ENCODE measurements at regions not wholly inside any gene's neighbourhood (a gene's known extent, or its start where the extent isn't known, plus 50 kb on each side); places are given as distances from the start of the nearest gene placed in this dataset.
"Not testable (repeated sequence)": the region's sequence is repeated elsewhere in the genome, so short reads cannot be mapped to it uniquely, and the experiment has no call there.

- H3K9me3 ChIP-seq = no peaks in the 10 kb centered on the region
- peaks cover 11% of the 10 kb centered on the region for H3K4me1 ChIP-seq
- WGBS, 2 donors = 61 to 83% methylated on average over 7 of the region's 7 CpGs
- no peaks in the 10 kb centered on the region for H3K27me3 ChIP-seq
- TF ChIP-seq POLR2A (IDR thresholded peaks at IDR 0.05) (no peak), CTCF (IDR thresholded peaks at IDR 0.05) (no peak)
- DNase-seq = peak; percentile 81
- peak overlapping the region; percentile 1 to 64 for H3K27ac ChIP-seq
- intact Hi-C loops (cut with DNase I; ENCODE audit: low total_unique reads) = no loop called here
- no peaks in the 10 kb centered on the region for H3K36me3 ChIP-seq (ENCODE audit: low read depth, missing control alignments)
- H3K4me3 ChIP-seq = no peak overlapping the region
These were observed 222.0 kb upstream of the SGK1 start for GRCh38 chr6:134539865-134540323.

GRCh38 chr6:134537765-134538164, 219.9 kb upstream of the SGK1 start:
- H3K27ac ChIP-seq; DNase-seq; intact Hi-C loops (cut with DNase I; ENCODE audit: low total_unique reads); H3K36me3 ChIP-seq (ENCODE audit: low read depth, missing control alignments); H3K27me3 ChIP-seq; H3K9me3 ChIP-seq; H3K4me3 ChIP-seq: not testable (repeated sequence)
- WGBS, 2 donors = 97 to 98% methylated on average over 10 of the region's 10 CpGs
- peaks cover 11% of the 10 kb centered on the region for H3K4me1 ChIP-seq

- TF ChIP-seq POLR2A (IDR thresholded peaks at IDR 0.05) = no peak
- no peak for TF ChIP-seq CTCF (IDR thresholded peaks at IDR 0.05)
- peaks cover 11% of the 10 kb centered on the region for H3K4me1 ChIP-seq
- no peaks in the 10 kb centered on the region for H3K27me3 ChIP-seq
- DNase-seq = no peak
- H3K27ac ChIP-seq = no peak overlapping the region
- H3K4me3 ChIP-seq = no peak overlapping the region
- H3K36me3 ChIP-seq (ENCODE audit: low read depth, missing control alignments) = no peaks in the 10 kb centered on the region
- H3K9me3 ChIP-seq = no peaks in the 10 kb centered on the region
- intact Hi-C loops (cut with DNase I; ENCODE audit: low total_unique reads) = no loop called here
- 85 to 91% methylated on average over 2 of the region's 2 CpGs for WGBS, 2 donors
These were observed 219.2 kb upstream of the SGK1 start for GRCh38 chr6:134537146-134537555.

- H3K9me3 ChIP-seq = no peaks in the 10 kb centered on the region
- H3K27me3 ChIP-seq = no peaks in the 10 kb centered on the region
- H3K4me3 ChIP-seq = no peak overlapping the region
- WGBS, 2 donors = 74 to 90% methylated on average over 2 of the region's 2 CpGs
- intact Hi-C loops (cut with DNase I; ENCODE audit: low total_unique reads) = no loop called here
- no peak for DNase-seq
- no peak for TF ChIP-seq POLR2A (IDR thresholded peaks at IDR 0.05)
- no peak for TF ChIP-seq CTCF (IDR thresholded peaks at IDR 0.05)
- H3K27ac ChIP-seq = no peak overlapping the region
- H3K4me1 ChIP-seq = peaks cover 9% of the 10 kb centered on the region
- no peaks in the 10 kb centered on the region for H3K36me3 ChIP-seq (ENCODE audit: low read depth, missing control alignments)
These were observed 217.9 kb upstream of the SGK1 start for GRCh38 chr6:134535831-134536230.

GRCh38 chr6:134534708-134535149, 216.8 kb upstream of the SGK1 start:
- Histone ChIP-seq H3K4me3 (no peak overlapping the region), H3K9me3 (no peaks in the 10 kb centered on the region), H3K27ac (no peak overlapping the region), H3K4me1 (no peaks in the 10 kb centered on the region), H3K36me3 (ENCODE audit: low read depth, missing control alignments) (no peaks in the 10 kb centered on the region), H3K27me3 (no peaks in the 10 kb centered on the region)
- DNase-seq = no peak
- TF ChIP-seq POLR2A (IDR thresholded peaks at IDR 0.05) (no peak), CTCF (IDR thresholded peaks at IDR 0.05) (no peak)
- whole genome bisulfite sequencing, 2 donors = 93 to 100% methylated on average over 2 of the region's 2 CpGs
- intact Hi-C loops (cut with DNase I; ENCODE audit: low total_unique reads) = no loop called here
